GM18868 (cell line): ENCODE measurements at regions not wholly inside any gene's neighbourhood (a gene's known extent, or its start where the extent isn't known, plus 50 kb on each side); places are given as distances from the start of the nearest gene placed in this dataset.
A peak's percentile ranks its signal among the peaks of the same experiment; 100 is the strongest.
"Not testable (repeated sequence)": the region's sequence is repeated elsewhere in the genome, so short reads cannot be mapped to it uniquely, and the experiment has no call there.

ENCODE experiments used
- ATAC-seq: cut with Tn5 transposase; IDR thresholded peaks from one replicate; pipeline ENCODE4 v1.9.1; 2021; ENCODE audit warnings: mild to moderate bottlenecking, moderate library complexity; ENCODE audit not compliant: unreplicated experiment

DNA sequence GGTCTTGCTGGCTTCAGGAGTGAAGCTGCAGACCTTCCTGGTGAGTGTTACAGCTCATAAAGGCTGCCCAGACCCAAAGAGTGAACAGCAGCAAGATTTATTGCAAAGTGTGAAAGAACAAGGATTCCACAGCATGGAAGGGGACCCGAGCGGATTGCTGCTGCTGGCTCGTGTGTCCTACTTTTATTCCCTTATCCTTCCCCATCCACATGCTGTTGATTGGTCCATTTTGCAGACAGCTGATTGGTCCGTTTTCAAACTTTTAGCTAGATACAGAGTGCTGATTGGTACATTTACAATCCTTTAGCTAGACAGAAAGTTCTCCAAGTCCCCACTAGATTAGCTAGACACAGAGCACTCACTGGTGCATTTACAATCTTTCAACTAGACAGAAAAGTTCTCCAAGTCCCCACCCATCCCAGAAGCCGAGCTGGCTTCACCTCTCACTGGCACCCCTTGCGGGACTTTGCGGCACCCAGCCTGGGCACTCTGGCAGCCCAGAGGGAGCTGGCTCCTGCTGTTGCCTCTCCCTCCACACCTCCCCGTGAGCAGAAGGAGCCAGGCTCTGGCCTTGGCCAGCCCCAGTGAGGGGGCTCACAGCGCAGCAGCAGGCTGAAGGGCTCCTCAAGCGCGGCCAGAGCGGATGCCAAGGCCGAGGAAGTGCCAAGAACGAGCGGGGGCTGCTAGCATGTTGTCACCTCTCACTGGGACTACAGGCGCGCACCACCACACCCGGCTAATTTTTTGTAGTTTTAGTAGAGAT is 369.6 kb upstream of the POT1 start:
- no peak for ATAC-seq

DNA sequence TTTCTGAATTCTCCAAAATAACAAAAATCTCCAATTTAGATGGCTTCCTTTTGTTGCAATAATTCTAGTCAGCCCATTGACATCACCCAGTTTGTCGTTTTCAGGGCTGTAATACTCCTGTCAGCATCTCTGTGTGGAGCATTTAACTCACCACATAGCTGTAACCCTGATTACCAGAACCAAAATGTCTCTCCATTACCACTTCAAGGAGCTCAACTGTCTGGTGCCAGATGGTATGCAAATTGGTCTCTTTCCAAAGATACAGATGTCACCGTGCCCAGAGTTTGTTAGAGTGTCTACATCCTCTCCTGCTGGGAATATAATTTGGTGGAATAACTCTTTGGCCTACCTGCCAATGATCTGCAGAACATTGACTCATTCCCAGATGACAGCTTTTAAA is 350.3 kb upstream of the POT1 start:
- ATAC-seq: no peak

DNA sequence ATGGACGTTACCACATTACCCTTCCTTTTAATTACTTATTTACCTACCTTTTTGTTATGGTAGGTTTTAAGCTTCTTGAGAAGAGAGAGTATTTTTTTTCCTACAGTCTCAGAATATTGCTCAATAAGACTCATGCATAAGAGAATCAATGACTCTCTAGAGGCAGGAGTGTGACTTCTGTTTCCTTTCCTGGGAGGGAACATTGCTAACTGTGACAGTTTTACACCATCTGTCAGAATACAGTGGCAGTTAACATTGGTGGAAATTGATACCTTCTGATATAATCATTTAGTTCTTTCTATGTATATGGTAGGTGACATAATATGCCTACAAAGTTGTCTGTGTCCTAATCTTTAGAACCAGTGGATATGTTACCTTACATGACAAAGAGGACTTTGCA is 348.7 kb upstream of the POT1 start:
- no peak for ATAC-seq

DNA sequence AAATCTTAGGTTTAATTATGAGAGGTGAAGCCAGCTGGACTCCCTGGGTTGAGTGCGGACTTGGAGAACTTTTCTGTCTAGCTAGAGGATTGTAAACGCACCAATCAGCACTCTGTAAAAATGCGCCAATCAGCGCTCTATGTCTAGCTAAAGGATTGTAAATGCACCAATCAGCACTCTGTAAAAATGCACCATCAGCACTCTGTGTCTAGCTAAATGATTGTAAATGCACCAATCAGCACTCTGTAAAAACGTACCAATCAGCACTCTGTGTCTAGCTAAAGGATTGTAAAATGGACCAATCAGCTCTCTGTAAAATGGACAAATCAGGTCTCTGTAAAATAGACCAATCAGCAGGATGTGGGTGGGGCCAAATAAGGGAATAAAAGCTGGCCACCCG is 345.1 kb upstream of the POT1 start:
- ATAC-seq: not testable (repeated sequence)

DNA sequence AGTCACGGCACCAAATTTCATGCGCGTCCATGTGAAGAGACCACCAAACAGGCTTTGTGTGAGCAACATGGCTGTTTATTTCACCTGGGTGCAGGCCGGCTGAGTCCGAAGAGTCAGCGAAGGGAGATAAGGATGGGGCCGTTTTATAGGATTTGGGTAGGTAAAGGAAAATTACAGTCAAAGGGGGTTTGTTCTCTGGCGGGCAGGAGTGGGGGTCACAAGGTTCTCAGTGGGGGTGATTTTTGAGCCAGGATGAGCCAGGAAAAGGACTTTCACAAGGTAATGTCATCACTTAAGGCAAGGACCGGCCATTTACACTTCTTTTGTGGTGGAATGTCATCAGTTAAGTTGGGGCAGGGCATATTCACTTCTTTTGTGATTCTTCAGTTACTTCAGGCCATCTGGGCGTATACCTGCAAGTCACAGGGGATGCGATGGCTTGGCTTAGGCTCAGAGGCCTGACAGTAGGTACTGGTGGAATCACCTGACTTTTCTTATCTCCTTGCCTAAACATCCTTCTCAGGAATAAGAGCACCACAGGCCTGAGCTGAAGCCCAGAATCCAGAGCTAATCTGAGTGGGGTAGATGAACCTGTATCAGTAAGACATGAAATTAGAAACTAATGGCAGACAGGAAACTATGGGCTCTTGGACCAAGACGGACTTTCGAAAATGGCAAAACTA is 334.7 kb upstream of the POT1 start:
- ATAC-seq: not testable (repeated sequence)

DNA sequence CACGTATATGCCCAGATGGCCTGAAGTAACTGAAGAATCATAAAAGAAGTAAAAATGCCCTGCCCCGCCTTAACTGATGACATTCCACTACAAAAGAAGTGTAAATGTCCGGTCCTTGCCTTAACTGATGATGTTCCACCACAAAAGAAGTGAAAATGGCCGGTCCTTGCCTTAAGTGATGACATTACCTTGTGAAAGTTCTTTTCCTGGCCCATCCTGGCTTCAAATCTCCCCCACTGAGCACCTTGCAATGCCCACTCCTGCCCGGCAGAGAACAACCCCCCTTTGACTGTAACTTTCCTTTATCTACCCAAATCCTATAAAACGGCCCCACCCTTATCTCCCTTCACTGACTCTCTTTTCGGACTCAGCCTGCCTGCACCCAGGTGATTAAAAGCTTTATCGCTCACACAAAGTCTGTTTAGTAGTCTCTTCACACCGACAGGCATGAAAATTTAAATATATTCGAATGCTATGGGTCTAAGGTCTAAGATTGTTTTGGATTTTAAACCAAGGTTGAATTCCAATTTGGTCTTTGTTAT is 329.3 kb upstream of the POT1 start:
- not testable (repeated sequence) for ATAC-seq

DNA sequence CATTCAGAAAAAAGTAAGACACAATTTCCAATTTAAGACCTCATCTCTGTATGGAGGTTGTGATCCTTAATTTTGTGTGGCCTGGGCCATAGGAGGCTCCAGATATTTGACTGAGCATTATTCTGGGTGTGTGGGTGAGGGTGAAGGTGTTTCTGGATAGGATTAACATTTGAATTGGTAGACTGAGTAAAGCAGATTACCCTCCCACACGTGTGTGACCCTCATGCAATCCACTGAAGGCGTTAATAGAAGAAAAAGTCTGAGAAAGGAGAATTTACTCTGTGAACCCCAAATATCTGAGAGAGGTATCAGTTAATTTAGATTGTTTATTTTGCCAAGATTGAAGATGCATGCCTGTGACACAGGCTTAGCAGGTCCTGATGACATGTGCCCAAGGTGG is 328.0 kb upstream of the POT1 start:
- ATAC-seq: no peak

DNA sequence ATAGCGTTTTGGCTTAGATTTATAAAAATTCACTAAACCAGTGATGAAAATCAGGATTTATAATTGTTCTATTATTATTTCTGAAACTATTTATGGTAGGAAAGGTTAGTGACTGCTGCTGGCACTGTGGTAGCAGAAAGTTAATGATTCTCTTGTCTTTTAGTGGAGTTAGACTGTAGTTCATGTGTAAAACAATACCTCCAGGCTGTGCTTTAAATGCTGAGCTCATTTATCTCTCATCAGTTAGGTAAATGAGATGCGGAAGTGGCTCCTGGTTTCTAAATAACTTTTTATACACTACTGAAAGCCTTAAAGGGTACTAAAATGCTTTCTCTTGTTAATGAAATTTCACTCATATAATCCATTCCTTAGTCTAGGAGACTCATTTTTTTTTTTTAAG is 326.8 kb upstream of the POT1 start:
- no peak for ATAC-seq

DNA sequence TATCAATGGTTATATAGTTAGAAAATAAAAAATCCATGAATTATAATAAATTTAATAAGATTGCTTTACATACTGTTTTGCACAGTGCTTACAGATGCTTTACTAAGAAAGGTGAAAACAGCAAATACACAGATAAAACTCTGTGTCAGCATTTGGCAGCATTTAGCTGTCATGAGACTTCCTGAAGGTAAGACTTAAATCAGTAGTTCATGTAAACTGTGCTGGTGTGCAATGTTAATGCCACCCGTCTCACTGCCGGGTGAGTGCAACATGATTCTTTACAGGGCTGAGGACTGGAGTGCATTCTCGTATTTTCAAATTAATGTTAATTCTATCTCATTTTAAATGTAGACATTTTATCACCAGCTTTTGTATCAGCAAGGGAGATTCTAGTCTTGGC is 326.2 kb upstream of the POT1 start:
- no peak for ATAC-seq

DNA sequence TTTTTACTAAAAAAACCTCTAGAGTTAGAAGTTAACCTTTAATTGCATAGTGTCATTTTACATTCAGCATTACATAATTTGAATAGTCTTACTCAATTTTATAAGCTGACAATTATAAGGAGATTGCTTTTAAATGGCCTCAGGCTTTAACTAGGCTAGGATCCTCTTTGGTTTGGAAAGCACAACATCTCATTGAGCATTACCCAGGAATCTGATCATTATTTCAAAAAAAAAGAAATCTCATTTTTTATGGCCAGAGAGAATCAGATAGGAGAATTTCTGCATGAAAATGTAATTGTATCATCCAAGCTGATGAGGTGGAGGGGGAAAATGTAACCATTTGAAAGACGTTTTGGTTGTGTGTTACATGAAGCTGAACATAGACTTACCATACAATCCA is 324.9 kb upstream of the POT1 start:
- no peak for ATAC-seq

DNA sequence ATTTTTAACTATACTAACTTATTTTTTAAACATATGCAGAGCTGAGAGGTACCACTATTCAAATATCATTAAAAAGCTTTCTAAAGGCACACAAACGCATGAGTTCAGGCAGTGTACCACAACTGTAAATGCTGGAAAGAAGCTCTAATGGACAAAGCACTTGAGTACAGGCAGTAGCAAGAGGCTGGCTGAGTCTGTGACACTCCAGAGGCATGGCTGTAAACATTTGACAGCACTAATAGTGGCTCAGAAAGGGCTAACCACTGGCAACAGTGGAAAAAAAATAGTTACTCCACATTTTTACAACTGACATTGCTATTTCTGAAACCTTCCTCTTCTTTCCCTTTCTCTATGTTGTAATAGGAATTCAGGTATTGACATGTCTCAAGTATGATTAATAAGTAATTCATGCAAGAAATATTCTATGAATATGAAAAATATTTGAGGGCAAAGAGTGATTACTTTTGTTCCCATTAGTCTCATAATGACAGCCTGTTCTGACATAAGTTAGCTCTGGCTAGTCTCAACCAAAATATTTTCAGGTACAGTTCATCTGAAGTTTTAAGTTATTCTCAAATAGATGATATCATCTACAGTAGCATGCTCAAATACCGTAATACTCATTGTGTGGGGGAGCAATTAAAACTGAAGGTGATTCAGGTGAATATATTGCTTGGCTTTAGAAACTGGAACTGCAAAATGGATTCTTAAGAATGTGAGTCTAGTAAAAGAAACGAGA is 324.0 kb upstream of the POT1 start:
- no peak for ATAC-seq

DNA sequence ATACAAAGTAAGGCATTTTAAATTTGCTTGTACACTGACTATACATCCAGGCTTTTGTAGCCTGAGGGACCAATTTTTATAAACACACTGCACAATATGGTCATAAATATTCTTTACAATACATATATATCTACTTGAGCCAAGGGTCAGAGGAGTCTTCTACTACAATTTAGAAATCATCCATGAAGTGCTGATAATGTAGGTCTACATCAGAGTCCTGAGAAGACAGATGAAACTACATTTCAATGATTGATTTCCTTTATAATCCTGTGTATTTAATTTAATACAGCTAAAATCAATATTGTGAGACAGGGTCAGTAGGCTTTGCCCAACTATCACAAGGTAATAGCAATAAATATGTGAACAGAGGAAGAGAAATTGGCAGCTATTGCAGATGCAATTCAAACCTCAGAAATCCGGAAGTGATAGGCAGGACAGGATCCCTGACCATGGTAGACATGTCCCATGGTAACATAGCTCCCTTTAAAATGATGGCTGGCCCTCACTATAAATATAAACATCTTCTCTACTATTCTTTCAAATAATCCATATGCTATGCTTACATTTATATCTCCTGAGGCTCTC is 318.0 kb upstream of the POT1 start:
- ATAC-seq: no peak

DNA sequence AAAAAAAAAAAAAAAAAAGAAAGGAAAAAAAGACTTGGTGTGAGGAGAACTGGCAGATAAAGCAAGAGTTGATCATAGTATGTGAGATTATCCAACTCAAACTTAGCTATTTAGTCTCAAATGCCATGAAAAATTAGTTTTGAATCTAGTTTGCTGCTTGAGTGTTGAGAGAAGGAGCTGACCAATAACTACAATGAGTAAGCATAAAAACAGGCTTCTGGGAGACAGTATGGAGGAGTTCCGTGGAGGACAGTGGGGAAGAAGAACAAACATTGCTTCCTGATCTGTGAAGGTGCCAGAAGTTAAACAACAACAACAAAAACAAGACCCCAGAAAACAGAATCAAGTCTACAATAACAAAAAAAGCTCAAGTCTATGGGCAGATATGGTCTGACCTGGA is 317.1 kb upstream of the POT1 start:
- no peak for ATAC-seq

DNA sequence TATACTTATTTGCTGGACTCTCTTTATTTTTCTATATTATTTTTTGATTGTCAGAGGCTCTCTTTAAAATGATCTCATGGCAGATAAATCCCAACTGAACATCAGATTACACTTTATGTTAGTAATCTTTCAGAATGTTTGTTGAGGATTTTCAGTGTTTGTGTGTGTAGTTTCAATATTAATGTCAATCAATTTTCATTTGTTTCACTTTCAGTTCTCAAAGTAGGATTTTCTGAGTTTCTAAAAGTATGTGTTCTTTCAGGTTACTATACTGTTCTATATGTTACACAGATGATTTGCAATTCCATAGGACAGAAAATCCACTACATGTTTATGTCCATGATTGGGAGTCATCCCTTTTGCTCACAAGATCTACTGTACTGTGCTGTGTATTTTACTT is 311.9 kb upstream of the POT1 start:
- ATAC-seq: peak; percentile 62

DNA sequence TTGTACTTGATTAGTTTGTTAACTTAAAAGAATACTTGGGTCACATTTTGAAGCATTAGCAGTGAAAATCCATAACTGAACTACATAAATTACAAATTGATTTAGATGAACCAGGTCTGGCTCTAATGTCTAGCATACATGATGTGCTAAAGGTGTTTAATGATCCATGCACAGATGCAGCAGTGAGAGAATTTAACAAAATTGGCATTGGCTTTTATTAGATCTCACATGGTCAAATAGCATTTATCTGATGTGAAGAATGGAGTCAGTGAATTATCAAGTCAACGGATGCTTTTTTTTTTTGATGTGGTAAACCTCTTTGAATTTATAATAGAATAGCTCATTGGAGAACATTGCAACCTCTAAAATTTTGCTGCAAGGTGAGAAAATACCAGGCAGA is 293.0 kb upstream of the POT1 start:
- ATAC-seq: no peak

DNA sequence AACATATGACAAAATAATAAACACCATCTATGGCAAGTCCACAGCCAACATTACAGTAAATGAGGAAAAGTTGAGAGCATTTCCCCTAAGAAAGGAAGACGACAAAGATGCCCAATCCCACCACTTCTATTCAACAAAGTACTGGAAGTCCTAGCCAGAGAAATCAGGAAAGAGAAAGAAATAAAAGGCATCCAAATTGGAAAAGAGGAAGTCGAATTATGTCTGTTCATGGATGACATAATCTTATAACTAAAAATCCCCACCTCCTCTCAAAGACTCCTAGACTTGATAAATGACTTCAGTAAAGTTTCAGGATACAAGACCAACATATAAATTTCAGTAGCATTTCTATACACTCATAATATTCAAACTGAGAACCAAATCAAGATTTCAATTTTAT is 288.5 kb upstream of the POT1 start:
- ATAC-seq: no peak

DNA sequence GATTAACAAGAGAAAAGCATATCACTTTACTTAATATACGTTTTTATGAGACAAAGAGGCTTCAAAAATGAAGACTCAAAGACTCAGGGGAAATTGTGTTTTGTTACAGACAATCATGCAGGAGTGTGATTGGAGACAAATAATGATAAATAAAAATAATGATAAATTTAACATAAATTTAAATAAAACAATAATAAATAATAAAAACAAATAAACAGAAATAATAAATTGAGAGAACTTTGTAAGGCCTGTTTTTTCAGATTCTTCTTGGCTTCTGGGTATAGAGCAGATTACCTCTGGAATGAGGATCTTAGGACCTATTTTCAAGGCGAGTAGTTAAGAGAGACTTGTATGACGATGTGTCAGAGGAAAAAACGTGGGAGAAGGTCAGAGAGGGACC is 271.4 kb upstream of the POT1 start:
- no peak for ATAC-seq

DNA sequence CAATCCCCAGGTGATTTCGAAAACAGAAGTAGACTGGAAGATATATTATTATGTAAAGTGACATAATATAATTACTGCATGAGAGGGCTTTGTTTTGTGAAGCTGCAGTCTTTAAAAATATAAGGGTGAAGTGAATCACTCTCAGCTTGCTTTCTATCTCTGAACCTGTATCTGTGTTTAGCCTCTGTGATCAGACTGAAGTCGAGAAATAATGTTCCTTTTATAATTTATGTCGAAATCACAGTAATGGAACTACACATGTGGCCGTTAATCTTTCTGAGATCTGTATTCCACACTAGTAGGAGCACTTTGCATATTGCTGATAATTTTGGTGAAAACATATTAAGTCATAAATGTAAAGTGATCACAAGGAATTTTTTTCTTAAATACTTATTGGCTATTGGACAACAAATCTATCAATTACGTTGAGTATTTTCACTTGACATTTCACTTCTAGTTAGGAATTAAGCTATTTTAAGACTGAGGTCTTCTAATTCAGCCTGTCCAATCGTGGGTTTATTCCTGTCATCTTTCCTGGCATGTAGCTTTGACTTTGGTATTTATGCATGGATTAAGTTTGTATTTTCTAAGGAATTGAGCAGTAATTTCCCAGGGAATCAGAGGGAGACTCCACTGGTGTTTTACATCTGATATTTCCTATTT is 268.2 kb upstream of the POT1 start:
- no peak for ATAC-seq

DNA sequence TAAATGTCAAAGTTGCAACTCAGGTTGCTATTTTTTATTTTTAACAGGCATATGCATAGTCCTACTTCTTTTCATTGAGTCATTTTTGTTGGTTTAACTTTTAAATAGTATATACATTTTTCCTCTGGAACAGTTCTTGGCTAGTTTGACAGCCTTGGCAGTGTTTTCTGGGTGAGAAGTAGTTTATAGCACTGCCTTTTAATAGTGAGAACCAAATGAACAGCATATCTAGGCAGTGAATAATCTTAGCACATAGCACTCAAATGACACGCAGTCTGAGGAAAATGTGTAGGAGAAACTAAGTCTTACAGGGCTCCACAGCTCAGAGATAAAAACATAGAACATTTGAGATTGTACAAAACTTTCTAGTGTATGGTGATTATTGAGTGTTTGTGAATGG is 265.5 kb upstream of the POT1 start:
- ATAC-seq: no peak

DNA sequence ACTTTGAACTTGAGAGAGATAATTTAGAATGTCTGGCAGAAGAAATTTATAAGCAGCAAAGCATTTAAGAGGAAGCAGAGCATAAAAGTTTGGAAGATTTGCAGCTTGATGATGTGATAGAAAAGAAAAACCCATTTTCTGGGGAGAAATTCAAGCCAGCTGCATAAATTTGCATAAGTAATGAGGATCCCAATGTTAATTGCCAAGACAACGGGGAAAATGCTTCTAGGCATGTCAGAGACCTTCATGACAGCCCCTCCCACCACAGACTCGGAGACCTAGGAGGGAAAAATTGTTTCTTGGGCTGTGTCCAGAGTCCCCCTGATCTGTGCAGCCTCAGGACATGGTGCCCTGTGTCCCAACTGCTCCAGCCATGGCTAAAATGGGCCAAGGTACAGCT is 263.6 kb upstream of the POT1 start:
- no peak for ATAC-seq

DNA sequence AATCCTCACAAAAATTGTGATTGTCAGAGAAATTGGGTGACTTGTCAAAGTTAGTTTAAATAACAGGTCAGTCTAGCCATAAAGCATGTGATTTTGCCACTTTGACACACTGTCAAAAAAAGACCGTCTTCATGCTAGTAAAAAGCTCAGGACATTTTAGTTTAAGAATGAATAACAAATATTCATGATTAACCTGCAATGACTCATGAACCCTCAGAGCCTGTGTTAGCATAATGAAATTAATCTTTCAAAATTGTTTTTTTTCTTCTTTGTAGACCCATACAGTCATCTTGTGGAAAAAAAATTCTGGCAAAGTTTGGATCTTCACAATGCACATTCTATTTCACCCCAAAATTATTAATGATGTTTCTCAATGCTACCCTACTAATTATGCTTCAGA is 255.2 kb upstream of the POT1 start:
- no peak for ATAC-seq
